ENCODE measurements at regions not wholly inside any gene's neighbourhood (a gene's known extent, or its start where the extent isn't known, plus 50 kb on each side); places are given as distances from the start of the nearest gene placed in this dataset.
"Not testable (repeated sequence)": the region's sequence is repeated elsewhere in the genome, so short reads cannot be mapped to it uniquely, and the experiment has no call there.

GRCh38 chr6:147961481-147962141 is 381.0 kb upstream of the SASH1 start:
- no peak for DNase-seq (ENCODE audit: low read depth)

GRCh38 chr6:147965448-147965847 is 377.2 kb upstream of the SASH1 start:
- not testable (repeated sequence) for DNase-seq (ENCODE audit: low read depth)

- no peak for DNase-seq (ENCODE audit: low read depth)
These were observed 371.7 kb upstream of the SASH1 start for GRCh38 chr6:147970970-147971369.

GRCh38 chr6:147972448-147972847 is 370.2 kb upstream of the SASH1 start:
- DNase-seq (ENCODE audit: low read depth): peak; percentile 51

- no peak for DNase-seq (ENCODE audit: low read depth)
These were observed 368.8 kb upstream of the SASH1 start for GRCh38 chr6:147973806-147974205.

GRCh38 chr6:147974376-147974775 is 368.3 kb upstream of the SASH1 start:
- peak; percentile 85 for DNase-seq (ENCODE audit: low read depth)

- no peak for DNase-seq (ENCODE audit: low read depth)
These were observed 364.7 kb upstream of the SASH1 start for GRCh38 chr6:147977851-147978465.

GRCh38 chr6:147979966-147980365 is 362.7 kb upstream of the SASH1 start:
- DNase-seq (ENCODE audit: low read depth): no peak

GRCh38 chr6:147983581-147984366 is 358.9 kb upstream of the SASH1 start:
- DNase-seq (ENCODE audit: low read depth): no peak

GRCh38 chr6:147986846-147987245 is 355.8 kb upstream of the SASH1 start:
- DNase-seq (ENCODE audit: low read depth): no peak

GRCh38 chr6:147990159-147990558 is 352.5 kb upstream of the SASH1 start:
- DNase-seq (ENCODE audit: low read depth): no peak

GRCh38 chr6:147991961-147992360 is 350.7 kb upstream of the SASH1 start:
- no peak for DNase-seq (ENCODE audit: low read depth)

- no peak for DNase-seq (ENCODE audit: low read depth)
These were observed 343.6 kb upstream of the SASH1 start for GRCh38 chr6:147999001-147999540.

- DNase-seq (ENCODE audit: low read depth): peak; percentile 9
These were observed 340.6 kb upstream of the SASH1 start for GRCh38 chr6:148001844-148002642.

- no peak for DNase-seq (ENCODE audit: low read depth)
These were observed 338.0 kb upstream of the SASH1 start for GRCh38 chr6:148004651-148005050.

- no peak for DNase-seq (ENCODE audit: low read depth)
These were observed 336.8 kb upstream of the SASH1 start for GRCh38 chr6:148005806-148006205.

GRCh38 chr6:148010516-148010915 is 332.1 kb upstream of the SASH1 start:
- not testable (repeated sequence) for DNase-seq (ENCODE audit: low read depth)

GRCh38 chr6:148016013-148016412 is 326.6 kb upstream of the SASH1 start:
- no peak for DNase-seq (ENCODE audit: low read depth)

- DNase-seq (ENCODE audit: low read depth): no peak
These were observed 321.5 kb upstream of the SASH1 start for GRCh38 chr6:148021165-148021564.

GRCh38 chr6:148021699-148022098 is 320.9 kb upstream of the SASH1 start:
- no peak for DNase-seq (ENCODE audit: low read depth)

- not testable (repeated sequence) for DNase-seq (ENCODE audit: low read depth)
These were observed 320.4 kb upstream of the SASH1 start for GRCh38 chr6:148022279-148022678.

Measured in myocyte (in vitro differentiated cells).